Activated CD8-positive, alpha-beta memory T cell treated with anti-CD3 and anti-CD28 coated beads for 4 hours (primary cell): ENCODE measurements at regions not wholly inside any gene's neighbourhood (a gene's known extent, or its start where the extent isn't known, plus 50 kb on each side); places are given as distances from the start of the nearest gene placed in this dataset.
"Not testable (repeated sequence)": the region's sequence is repeated elsewhere in the genome, so short reads cannot be mapped to it uniquely, and the experiment has no call there.

ENCODE experiments used
- DNase-seq, 2 donors: peaks; one replicate each; pipeline ENCODE4 v3.0.0-alpha.2; 2020; ENCODE audit warnings: low read depth in 2 of 2

DNA sequence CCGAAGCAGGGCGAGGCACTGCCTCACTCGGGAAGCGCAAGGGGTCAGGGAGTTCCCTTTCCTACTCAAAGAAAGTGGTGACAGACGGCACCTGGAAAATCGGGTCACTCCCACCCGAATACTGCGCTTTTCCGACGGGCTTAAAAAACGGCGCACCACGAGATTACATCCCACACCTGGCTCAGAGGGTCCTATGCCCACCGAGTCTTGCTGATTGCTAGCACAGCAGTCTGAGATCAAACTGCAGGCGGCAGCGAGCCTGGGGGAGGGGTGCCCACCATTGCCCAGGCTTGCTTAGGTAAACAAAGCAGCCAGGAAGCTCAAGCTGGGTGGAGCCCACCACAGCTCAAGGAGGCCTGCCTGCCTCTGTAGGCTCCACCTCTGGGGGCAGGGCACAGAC is 549.4 kb downstream of the KIF20B start:
- not testable (repeated sequence) for DNase-seq

- no peak for DNase-seq
Observed at GRCh38 chr10:90269699-90270098, 568.3 kb downstream of the KIF20B start.

DNA sequence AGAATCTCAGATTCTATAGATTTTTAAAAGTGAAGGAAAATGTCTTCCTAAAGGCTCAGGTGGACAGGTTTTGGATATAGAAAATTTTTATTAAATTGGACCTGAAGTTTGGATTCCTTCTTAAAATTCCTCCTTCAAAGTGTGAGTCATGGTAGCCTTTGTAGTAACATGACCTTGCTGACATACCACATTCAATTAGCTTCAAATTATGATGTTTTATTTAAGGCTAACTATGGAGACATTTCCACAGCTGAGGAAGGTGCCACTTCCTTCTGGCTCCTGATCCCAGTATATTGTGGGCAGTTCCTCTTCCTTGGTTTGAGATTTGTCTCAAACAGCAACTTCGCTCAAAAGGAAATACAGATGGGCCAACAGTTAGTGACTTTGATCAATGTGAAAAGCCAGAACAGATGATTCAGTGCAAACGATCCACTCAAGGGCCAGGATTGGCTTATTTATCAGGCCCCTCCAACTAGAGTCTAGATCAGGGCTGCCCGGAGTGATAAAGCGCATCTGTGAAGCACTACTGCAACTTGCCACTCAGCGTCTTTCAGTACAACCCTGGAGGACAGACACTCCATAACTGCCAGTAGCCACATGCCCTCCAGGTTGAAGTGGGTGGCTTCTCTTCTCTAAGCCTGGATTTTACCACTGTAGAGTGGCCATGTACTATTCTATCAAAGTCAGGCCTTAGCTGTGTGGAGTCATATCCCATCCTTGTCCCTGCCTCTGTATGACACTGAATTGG is 573.5 kb downstream of the KIF20B start:
- no peak for DNase-seq

DNA sequence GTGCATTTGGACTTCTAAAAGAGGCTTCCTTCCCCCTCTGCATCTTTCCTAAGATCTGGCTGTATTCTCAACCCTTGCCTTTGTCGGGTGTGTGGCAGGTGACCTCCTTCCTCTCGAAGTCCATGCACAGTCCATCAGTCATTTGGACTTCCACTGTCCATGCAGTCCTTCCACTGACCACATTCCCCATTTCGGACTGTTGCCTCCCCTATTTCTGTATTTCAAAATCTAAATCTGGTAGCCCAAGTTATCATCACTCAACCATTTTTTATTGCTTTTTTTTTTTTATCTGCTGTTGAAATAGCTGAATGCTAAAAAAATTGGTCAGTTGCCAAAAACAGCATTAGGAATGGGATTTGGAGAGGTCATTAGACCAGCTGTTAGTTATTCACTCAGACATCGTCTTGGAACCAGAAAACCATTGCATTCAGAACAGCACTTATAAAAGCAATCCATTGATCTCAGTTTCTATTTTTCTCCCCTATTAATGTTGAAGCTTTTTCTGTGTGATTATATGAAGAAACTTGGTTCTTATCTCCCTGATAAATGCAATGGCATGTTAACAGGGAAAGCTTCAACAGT is 575.6 kb downstream of the KIF20B start:
- no peak for DNase-seq

GRCh38 chr10:90286406-90286805 is 571.4 kb downstream of the HTR7 start:
- no peak for DNase-seq

- DNase-seq = no peak
Observed at GRCh38 chr10:90286941-90287340, 570.9 kb downstream of the HTR7 start.

- DNase-seq = no peak
Observed at GRCh38 chr10:90288391-90288933, 569.4 kb downstream of the HTR7 start.

DNA sequence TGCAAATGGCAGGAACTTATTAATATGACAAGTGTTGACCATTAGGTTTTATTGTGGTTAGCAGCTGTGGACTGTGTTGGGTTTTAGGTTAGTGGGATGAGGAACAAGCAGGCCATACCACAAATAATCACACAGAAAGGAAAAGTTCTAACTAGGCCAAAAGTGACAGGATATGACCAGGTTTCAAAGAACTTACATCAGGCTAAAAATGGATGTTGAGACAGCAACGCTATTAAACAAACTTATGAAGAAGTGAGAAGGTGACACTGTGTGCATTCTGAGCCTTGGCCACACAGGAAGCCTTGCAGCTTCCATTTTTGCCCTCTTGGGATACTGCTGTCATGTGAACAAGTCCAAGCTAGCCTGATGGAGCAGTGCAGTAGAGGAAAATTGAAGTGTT is 568.8 kb downstream of the HTR7 start:
- no peak for DNase-seq

GRCh38 chr10:90293616-90294015 is 564.2 kb downstream of the HTR7 start:
- DNase-seq = no peak

DNA sequence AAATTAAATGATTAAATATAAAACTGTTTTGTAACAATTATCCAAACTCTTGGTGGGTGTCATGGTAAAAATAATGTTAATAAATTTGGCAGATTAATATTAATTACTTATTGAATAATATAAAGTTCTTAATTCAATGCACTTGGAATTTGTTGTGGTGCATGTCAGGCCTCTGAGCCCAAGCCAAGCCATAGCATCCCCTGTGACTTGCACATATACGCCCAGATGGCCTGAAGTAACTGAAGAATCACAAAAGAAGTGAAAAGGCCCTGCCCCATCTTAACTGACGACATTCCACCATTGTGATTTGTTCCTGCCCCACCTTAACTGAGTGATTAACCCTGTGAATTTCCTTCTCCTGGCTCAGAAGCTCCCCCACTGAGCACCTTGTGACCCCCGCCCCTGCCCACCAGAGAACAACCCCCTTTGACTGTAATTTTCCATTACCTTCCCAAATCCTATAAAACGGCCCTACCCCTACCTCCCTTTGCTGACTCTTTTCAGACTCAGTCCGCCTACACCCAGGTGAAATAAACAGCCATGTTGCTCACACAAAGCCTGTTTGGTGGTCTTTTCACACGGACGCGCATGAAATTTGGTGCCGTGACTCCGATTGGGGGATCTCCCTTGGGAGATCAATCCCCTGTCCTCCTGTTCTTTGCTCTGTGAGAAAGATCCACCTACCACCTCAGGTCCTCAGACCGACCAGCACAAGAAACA is 562.9 kb downstream of the HTR7 start:
- not testable (repeated sequence) for DNase-seq

DNA sequence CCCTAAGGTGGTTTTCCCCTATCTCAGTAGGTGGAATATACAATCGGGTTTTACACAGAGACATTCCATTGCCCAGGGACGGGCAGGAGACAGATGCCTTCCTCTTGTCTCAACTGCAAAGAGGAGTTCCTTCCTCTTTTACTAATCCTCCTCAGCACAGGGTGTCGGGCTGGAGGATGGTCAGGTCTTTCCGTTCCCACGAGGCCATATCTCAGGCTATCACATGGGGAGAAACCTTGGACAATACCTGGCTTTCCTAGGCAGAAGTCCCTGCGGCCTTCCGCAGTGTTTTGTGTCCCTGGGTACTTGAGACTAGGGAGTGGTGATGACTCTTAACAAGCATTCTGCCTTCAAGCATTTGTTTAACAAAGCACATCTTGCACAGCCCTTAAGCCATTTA is 555.8 kb downstream of the HTR7 start:
- DNase-seq = not testable (repeated sequence)

DNA sequence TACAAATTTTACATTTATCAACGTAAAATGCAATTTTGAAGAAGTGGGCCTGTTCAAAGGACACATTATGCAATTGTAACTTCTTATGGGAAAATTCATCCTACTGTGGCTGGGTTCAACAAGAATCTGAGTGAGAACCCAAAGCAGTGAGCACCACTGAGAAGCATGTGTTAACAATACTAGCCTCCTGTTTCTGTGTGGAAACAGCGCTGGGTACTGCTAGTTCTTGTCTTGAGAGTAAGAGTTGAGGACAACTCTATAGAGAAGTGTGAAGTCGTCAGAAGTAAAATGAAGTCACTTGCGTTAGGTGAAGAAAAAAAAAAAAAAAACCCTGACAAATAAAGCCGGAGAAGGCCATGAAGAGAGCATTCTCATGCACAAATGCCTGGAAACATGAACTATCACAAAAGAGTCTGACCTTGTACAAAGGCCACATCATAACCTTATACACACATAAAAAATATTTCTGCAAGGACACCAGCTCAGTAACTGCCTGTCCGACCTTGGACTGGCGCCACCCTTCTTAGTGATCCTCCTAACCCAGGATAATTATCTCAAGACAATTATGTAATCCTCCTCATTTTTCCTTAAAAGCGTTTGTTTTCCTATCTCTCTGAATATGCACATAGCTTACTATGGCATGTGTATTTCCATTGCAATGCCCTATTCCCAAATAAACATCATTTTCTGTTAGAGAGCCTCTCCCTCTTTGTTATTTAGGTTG is 554.9 kb downstream of the HTR7 start:
- DNase-seq = no peak

DNA sequence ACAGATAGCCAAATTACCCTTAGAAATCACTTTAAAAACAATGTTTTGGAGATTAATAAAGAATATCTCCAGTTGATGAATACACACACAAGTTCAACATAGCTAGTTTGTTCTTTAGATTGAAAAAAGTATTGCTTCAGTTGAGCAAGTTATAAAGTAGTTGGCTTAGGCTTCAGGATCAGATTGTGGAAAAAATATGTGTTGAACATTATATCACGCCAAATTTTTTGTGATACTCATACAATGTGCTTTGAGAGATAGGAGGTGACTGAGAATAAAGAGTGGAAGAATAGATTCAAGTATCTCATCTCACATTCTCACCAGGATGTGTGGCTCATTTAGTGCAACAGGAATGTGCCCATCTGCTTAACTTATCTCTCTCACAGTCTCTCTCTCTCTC is 553.3 kb downstream of the HTR7 start:
- no peak for DNase-seq

DNA sequence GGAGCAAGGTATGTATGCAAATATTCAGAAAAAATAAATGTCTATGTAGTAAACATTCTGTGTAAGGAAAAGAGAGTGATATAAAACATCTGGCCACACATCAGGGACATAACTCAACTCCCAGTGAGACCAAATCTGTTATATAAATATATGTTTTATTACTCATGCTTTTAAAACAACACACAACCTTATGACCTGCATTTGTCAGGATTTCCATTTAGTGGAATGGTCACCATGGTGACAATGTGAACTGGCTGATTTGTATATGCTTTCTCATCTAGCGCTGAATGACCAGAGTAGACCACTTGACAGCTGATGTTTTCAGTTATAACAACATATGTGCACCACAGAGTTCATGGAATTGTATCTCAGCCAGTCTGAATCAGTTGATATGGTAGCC is 551.7 kb downstream of the HTR7 start:
- DNase-seq = no peak

GRCh38 chr10:90308223-90308622 is 549.6 kb downstream of the HTR7 start:
- no peak for DNase-seq

GRCh38 chr10:90313576-90314325 is 544.1 kb downstream of the HTR7 start:
- DNase-seq = no peak

DNA sequence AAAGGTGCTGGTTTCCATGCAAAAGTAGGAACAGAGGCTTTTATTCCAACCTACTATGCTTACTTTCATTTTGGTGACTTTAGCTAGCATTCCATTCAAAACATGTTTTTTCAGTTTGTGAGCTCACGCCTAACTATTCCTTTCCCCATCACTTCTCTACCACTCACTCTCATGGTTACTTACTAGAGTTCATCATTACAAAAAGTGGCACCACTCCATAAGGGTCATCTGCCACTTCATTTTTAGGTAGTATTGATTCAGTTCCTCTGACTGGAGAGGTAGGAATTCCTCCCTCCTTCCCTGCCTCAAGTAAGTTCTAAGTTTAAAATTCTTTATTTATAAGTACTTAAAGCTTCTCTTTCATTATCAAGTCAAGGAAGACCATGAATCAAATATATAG is 543.1 kb downstream of the HTR7 start:
- no peak for DNase-seq

DNA sequence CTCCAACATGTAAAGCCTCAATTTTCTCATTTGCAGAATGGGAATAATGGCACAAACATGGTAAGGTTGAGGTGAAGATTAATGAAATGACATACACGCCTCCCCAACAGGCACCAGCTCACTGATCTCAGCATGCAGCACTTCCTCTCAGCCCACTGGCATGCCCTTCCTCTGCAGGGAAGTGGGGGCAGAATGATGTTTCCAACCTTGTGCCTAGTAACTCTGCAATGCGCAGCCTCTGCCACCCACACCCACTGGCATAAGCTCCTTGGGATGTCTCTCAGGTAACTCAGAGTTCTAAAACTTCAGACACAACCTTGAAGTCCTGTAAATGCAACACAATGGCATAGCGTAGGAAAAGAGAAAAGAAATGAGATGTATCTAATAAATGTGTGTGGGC is 540.7 kb downstream of the HTR7 start:
- DNase-seq = no peak

- no peak for DNase-seq
Observed at GRCh38 chr10:90318659-90319058, 539.2 kb downstream of the HTR7 start.

DNA sequence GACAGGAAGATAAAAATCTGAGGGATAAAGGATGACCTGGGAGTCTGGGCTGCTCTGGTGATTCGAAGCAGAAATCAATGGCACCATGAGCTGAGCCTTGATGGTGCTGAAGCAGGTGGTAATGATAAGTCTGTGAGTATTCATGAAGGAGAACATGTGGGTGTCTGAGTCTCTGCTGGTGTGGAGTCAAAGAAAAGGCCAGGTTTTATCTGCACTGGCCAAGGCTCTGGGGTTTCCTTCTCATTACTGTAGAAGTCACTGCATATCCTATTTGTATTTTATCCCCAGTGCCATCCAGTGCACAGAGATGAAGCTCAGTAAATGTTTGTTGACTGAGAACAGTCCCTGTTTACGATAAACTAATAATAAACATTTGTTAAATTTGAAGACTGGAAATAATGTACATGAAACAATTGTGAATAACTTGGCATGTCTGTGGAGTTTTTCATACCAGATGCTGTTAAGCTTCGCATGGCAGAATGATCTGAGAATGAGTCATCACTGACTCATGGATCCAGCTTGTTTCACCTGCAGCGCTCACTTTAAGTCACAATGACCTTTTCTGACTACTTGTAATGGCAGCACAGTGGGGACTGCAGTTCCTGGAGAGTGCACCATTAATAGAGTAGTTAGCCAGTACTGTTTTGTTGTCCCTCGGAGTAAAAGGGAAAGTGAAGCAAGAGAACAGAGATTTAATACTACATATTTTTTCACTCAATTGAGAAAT is 538.5 kb downstream of the HTR7 start:
- no peak for DNase-seq
